ENCODE measurements at regions not wholly inside any gene's neighbourhood (a gene's known extent, or its start where the extent isn't known, plus 50 kb on each side); places are given as distances from the start of the nearest gene placed in this dataset.
"Not testable (repeated sequence)": the region's sequence is repeated elsewhere in the genome, so short reads cannot be mapped to it uniquely, and the experiment has no call there.

- no peak for TF ChIP-seq CTCF (IDR thresholded peaks at IDR 0.05; ENCODE audit: unreplicated experiment)
- H3K27ac Mint-ChIP-seq (ENCODE audit: unreplicated experiment): no peak overlapping the region
- no peaks in the 10 kb centered on the region for H3K9me3 Mint-ChIP-seq (ENCODE audit: unreplicated experiment)
- no peak for DNase-seq (ENCODE audit: low spot score)
- no peaks in the 10 kb centered on the region for H3K36me3 Mint-ChIP-seq (ENCODE audit: low read depth, unreplicated experiment)
- H3K27me3 Mint-ChIP-seq (ENCODE audit: unreplicated experiment): no peaks in the 10 kb centered on the region
- H3K4me1 Mint-ChIP-seq (ENCODE audit: unreplicated experiment): peaks cover 2% of the 10 kb centered on the region
- no peak overlapping the region for H3K4me3 Mint-ChIP-seq (ENCODE audit: unreplicated experiment)
Observed at GRCh38 chr7:119724041-119724792, 548.8 kb upstream of the KCND2 start.

GRCh38 chr7:119733127-119733879 lies 539.7 kb upstream of the KCND2 start:
- no peak overlapping the region for H3K4me3 Mint-ChIP-seq (ENCODE audit: unreplicated experiment)
- H3K27ac Mint-ChIP-seq (ENCODE audit: unreplicated experiment): no peak overlapping the region
- no peak for DNase-seq (ENCODE audit: low spot score)
- TF ChIP-seq CTCF (IDR thresholded peaks at IDR 0.05; ENCODE audit: unreplicated experiment): no peak
- no peaks in the 10 kb centered on the region for H3K4me1 Mint-ChIP-seq (ENCODE audit: unreplicated experiment)
- peaks cover 5% of the 10 kb centered on the region for H3K9me3 Mint-ChIP-seq (ENCODE audit: unreplicated experiment)
- H3K27me3 Mint-ChIP-seq (ENCODE audit: unreplicated experiment): peaks cover 2% of the 10 kb centered on the region
- H3K36me3 Mint-ChIP-seq (ENCODE audit: low read depth, unreplicated experiment): no peaks in the 10 kb centered on the region

- H3K27me3 Mint-ChIP-seq (ENCODE audit: unreplicated experiment): peaks cover 2% of the 10 kb centered on the region
- H3K9me3 Mint-ChIP-seq (ENCODE audit: unreplicated experiment): peaks cover 5% of the 10 kb centered on the region
- no peaks in the 10 kb centered on the region for H3K4me1 Mint-ChIP-seq (ENCODE audit: unreplicated experiment)
- no peak for DNase-seq (ENCODE audit: low spot score)
- H3K36me3 Mint-ChIP-seq (ENCODE audit: low read depth, unreplicated experiment): no peaks in the 10 kb centered on the region
- H3K27ac Mint-ChIP-seq (ENCODE audit: unreplicated experiment): no peak overlapping the region
- no peak overlapping the region for H3K4me3 Mint-ChIP-seq (ENCODE audit: unreplicated experiment)
- no peak for TF ChIP-seq CTCF (IDR thresholded peaks at IDR 0.05; ENCODE audit: unreplicated experiment)
Observed at GRCh38 chr7:119737390-119737789, 535.6 kb upstream of the KCND2 start.

- H3K36me3 Mint-ChIP-seq (ENCODE audit: low read depth, unreplicated experiment): not testable (repeated sequence)
Observed at GRCh38 chr7:119745280-119745679, 527.7 kb upstream of the KCND2 start.

GRCh38 chr7:119748251-119748860 lies 524.6 kb upstream of the KCND2 start:
- Mint-ChIP-seq H3K27me3 (ENCODE audit: unreplicated experiment) (no peaks in the 10 kb centered on the region), H3K36me3 (ENCODE audit: low read depth, unreplicated experiment) (no peaks in the 10 kb centered on the region), H3K4me1 (ENCODE audit: unreplicated experiment) (no peaks in the 10 kb centered on the region), H3K9me3 (ENCODE audit: unreplicated experiment) (no peaks in the 10 kb centered on the region), H3K4me3 (ENCODE audit: unreplicated experiment) (no peak overlapping the region), H3K27ac (ENCODE audit: unreplicated experiment) (no peak overlapping the region)
- TF ChIP-seq CTCF (IDR thresholded peaks at IDR 0.05; ENCODE audit: unreplicated experiment): no peak
- no peak for DNase-seq (ENCODE audit: low spot score)

More at GRCh38 chr7:119745280-119745679, 527.7 kb upstream of the KCND2 start:
- H3K27me3 Mint-ChIP-seq (ENCODE audit: unreplicated experiment); H3K4me1 Mint-ChIP-seq (ENCODE audit: unreplicated experiment); H3K27ac Mint-ChIP-seq (ENCODE audit: unreplicated experiment); DNase-seq (ENCODE audit: low spot score); H3K4me3 Mint-ChIP-seq (ENCODE audit: unreplicated experiment); H3K9me3 Mint-ChIP-seq (ENCODE audit: unreplicated experiment): not testable (repeated sequence)
